ELF-1 (cell line): ENCODE measurements at regions not wholly inside any gene's neighbourhood (a gene's known extent, or its start where the extent isn't known, plus 50 kb on each side); places are given as distances from the start of the nearest gene placed in this dataset.

Source experiments
- DNase-seq: peaks from one replicate; pipeline ENCODE4 v3.0.0-alpha.2; 2016; ENCODE audit warnings: low read depth, low spot score

- DNase-seq, result no peak
These were observed 226.3 kb upstream of the GRIP1 start for GRCh38 chr12:66905201-66905600.

- DNase-seq, result no peak
These were observed 231.6 kb upstream of the GRIP1 start for GRCh38 chr12:66910366-66910974.

GRCh38 chr12:66915306-66915904, 236.5 kb upstream of the GRIP1 start:
- DNase-seq, result no peak

GRCh38 chr12:66916189-66916588, 237.3 kb upstream of the GRIP1 start:
- peak; percentile 31 for DNase-seq

DNA sequence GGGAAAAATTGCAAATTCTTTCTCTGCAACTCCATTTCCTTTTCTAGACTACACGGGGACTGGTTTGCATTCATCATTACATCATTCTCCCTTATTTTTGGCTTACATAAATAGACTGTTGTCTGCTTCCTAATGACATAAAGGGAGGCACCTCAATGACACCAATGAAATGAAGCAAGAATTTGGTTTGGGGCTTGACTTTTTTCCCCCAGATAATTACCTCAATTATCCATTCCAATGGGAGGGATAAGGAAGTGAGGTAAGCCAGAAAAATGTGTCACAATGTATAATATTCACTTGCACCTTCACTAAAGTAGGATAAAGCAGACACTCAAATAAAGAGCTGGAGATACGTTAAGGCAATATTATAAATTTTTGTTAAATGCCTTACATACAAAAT, 240.6 kb upstream of the GRIP1 start:
- no peak for DNase-seq

DNA sequence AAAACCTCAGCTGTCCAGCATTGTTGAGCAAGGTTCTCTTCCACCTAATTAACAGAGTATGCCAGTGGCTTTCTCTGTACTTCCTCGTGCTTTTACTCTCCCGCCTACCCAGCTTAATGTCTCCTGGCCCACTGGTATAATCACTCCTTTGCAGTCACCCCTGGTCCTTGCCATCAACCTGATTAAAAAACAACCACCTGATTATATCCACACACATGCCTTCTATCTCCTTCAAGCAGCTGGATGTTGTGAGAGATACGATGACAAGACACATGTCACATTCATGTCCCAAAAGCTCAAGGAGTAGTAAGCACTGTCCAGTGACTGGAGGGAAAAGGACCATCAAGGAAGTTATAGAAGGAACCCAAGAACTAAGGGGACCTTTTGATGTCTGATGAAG, 241.3 kb upstream of the GRIP1 start:
- DNase-seq, result no peak

DNA sequence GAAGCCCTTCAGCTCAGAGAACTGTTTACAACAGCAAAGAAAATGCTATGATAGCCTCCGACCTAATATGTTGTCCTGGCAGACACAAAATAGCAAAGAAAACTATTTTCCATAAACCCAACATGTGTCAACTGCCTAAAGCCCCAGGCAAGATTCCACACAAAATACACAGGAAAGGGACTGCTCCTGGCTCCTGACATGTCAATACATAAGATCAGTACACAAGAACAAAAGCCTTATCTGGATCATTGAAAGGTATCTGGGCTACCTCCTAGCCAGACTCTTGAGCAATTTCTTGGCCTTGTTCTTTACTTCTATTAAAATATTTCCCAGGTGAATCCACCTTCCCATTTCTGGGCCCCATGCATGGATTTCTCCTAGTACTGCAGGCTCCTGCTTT, 242.3 kb upstream of the GRIP1 start:
- no peak for DNase-seq

DNA sequence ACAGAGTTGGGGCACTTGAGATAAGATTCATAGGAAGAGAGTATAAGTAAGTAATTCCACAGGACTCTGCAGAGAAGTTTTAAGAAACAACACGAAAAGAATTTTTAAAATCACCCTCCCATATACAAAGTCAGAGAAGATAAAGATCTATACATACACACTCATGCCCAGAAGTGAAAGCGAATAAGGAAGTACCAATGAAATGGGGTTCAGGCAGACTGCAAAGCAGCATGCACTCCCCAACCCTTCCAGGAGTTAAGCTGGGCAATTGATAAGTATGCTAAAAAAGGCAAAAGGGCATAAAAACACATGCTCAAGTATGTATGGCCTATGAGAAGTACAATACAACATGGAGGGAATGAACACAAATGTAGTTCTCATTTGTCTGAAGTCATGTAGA, 246.2 kb upstream of the GRIP1 start:
- no peak for DNase-seq

GRCh38 chr12:66929121-66929520, 250.2 kb upstream of the GRIP1 start:
- DNase-seq, result no peak

DNA sequence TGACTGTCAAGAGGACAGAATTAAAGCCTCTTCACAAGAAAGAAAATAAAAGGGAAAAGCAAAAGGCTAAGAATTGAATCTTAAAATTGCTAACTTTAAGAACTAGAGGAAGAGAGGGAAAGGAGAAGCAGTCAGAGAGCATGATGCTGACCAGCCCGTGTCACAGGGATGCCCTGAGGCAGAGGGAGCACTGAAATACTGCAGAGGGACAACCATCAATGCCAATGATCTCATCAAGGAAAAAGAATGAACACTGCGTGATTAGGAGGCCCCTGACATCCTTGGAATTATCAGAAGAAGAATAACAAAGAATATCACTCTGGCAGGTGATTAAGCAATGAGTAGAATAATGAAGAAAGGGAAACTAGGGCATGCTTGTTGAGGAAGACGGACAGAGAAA, 252.2 kb upstream of the GRIP1 start:
- peak; percentile 28 for DNase-seq

- DNase-seq, result no peak
These were observed 253.2 kb upstream of the GRIP1 start for GRCh38 chr12:66932126-66932525.

DNA sequence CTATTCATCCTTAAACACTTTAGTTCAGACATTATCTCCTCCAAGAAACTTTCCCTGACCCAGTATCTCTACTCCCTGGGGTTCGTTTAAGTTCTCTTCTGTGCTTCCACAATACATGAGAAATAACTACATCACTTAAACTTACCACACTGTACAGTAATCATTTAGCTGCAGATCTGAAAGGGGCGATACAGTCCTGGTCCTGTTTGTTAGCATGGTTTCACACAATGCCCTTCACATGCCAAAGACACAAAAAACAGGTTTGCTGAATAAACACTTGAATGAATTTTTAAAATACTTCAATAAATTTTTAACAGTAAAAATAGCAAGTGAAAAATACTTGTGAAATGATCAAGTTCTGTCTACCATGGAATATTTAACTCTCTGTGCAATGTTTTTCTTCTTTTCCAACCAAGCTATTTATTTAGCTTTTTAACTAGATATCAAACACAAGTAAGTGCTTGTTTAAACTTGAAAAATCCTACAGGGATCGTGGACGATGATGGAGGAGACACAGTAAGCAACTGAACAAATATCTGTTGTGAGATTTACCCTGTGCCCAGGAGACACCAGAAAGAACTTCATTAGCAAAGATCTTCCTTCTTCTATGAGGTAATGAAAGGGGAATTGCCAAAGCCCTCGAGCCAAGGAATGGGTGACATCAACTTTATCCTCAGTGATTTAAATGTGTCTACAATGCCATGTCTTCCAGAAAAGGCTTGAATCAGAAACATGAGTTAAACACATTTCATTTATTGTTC, 255.6 kb upstream of the GRIP1 start:
- DNase-seq, result no peak

DNA sequence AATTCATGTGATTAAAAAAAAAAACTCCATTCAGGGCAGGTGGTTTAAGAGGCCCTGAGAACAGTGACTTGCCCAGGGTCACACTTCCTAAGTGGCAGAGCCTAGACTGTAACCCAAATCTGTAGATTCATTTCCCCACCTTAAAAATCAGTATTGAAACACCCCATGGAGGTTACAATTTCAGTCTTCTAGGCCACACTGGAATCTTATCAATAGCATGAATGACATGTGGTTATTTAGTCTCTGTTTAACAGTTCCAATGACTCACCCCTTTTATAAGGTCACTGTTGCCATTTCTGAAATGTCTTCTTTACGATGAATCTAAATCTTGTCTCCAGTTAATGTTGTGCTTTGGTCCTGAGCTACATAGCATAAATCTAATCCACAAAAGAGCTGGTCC, 262.3 kb upstream of the GRIP1 start:
- no peak for DNase-seq

GRCh38 chr12:66942741-66943465, 264.0 kb upstream of the GRIP1 start:
- peak; percentile 34 for DNase-seq

DNA sequence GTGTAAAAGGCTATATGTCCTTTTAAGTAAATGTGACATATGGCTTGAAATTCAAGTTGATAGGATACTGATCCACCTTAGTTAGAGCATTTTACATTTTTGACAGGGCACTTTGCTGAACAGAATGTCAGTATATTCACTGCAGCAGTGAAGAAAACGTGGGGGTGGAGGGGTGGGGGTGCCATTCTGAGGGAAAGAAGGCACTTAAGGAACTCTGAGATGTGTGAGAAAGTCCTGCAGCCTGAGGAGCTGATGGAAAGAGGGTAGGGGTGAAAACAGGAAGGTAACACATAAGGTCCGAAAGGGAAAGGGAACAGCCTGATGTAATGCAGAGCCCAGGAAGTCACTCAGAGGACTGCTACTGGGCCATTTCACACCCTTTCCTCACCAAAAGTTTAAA, 265.5 kb upstream of the GRIP1 start:
- no peak for DNase-seq

DNA sequence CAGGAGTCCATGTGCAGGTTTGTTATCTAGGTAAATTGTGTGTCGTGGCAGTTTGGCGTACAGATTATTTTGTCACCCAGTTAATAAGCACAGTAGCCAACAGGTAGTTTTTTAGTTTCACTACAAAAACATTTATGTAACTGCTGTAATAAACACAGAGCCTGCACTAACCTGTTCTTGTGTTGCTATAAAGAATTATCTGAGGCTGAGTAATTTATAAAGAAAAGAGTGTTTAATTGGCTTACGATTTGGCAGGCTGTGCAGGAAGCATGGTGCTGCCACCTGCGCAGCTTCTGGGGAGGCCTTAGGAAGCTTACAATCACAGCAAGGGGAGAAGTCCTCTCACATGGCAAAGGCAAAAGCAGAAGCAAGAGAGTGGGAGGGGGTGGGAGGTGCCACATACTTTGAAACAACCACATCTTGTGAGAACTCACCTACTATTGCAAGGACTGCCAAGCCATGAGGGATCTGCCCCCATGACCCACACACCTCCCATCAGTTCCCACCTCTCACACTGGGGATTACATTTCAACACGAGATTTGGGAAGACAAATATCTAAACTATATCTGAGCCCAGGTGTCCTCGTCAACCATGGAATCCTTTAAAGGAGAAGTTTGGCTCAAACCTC, 266.4 kb upstream of the GRIP1 start:
- DNase-seq, result no peak

DNA sequence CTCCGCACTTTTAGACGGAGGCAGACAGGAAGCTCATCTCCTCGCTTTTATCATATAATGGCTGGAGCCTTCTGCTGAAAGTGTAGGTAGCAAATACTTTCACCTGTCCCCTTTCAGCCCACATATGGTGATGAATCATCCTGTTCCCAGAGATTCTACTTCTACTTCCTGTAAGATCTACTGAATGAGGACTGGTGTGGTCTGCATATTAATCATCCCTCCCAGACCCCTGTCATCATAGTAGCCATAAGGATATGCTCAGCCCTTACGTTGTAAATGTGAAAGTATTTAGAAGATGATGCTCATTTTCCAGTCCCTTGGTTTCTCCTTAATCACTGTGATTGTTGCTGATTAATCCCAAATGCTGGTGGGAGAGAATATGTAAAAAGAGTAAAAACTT, 268.2 kb upstream of the GRIP1 start:
- DNase-seq, result no peak

GRCh38 chr12:66952668-66953067, 273.8 kb upstream of the GRIP1 start:
- DNase-seq, result no peak

- no peak for DNase-seq
These were observed 277.4 kb upstream of the GRIP1 start for GRCh38 chr12:66956300-66956699.

GRCh38 chr12:66959276-66959675, 280.4 kb upstream of the GRIP1 start:
- no peak for DNase-seq

DNA sequence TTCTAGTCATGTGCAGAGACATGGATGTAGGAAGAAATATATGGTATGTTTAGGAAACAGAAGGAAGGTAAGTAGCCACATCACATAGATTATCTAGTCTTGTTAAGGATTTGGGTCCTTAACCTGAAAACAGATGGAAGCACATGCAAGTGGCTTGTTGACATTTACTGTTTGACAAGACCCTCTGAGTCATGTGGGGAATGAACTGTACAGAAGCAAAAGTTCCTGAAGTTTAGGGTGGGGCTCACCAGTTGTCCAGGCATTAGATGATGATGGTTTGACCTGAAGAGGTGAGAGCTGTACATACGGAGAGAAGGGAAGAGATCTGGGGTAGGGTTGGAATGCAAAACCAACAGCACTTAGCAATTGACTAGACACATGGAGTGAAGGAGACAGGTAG, 281.1 kb upstream of the GRIP1 start:
- DNase-seq, result no peak
